Ascending aorta (tissue), 2 donors: ENCODE measurements at regions not wholly inside any gene's neighbourhood (a gene's known extent, or its start where the extent isn't known, plus 50 kb on each side); places are given as distances from the start of the nearest gene placed in this dataset.
"Not testable (repeated sequence)": the region's sequence is repeated elsewhere in the genome, so short reads cannot be mapped to it uniquely, and the experiment has no call there.

ENCODE experiments used
- DNase-seq, 2 donors: peaks; one replicate each; pipeline ENCODE4 v3.0.0-alpha.2; 2019; ENCODE audit warnings: low spot score in 2 of 2
- H3K27ac ChIP-seq, 2 donors: fragments of 200-600 bp; sonication (generic); one replicate each; pipeline ENCODE4 v1.5.1; 2016 to 2017; ENCODE audit warnings: mild to moderate bottlenecking in 1 of 2
- H3K27me3 ChIP-seq: fragments of 200-600 bp; sonication (generic); one replicate; pipeline ENCODE4 v1.5.1; 2017
- H3K36me3 ChIP-seq, 2 donors: fragments of 200-600 bp; sonication (generic); one replicate each; pipeline ENCODE4 v1.5.1; 2016
- H3K4me1 ChIP-seq, 2 donors: fragments of 200-600 bp; sonication (generic); one replicate each; pipeline ENCODE4 v1.5.1; 2016 to 2017; ENCODE audit warnings: mild to moderate bottlenecking in 1 of 2
- H3K4me3 ChIP-seq, 2 donors: fragments of 200-600 bp; sonication (generic); one replicate each; pipeline ENCODE4 v1.5.1; 2016 to 2017; ENCODE audit warnings: mild to moderate bottlenecking in 1 of 2
- H3K9me3 ChIP-seq, 2 donors: fragments of 200-600 bp; sonication (generic); one replicate each; pipeline ENCODE4 v1.5.1; 2016
- intact Hi-C: fragments of 100-400 bp; cut with DNase I; formaldehyde crosslinking; loops from one replicate; pipeline ENCODE4 v1.15.1; 2023
- TF ChIP-seq, protein P1 (sequence below), 3 experiments: fragments of 200-600 bp in 2 of 3; fragments of 450-650 bp in 1 of 3; sonication (generic) in 2 of 3; IDR thresholded peaks; one replicate each; pipeline ENCODE4 v1.5.1; 2016 to 2019; ENCODE audit warnings: antibody characterized with exemption in 3 of 3, mild to moderate bottlenecking in 1 of 3, moderate library complexity in 1 of 3

DNA sequence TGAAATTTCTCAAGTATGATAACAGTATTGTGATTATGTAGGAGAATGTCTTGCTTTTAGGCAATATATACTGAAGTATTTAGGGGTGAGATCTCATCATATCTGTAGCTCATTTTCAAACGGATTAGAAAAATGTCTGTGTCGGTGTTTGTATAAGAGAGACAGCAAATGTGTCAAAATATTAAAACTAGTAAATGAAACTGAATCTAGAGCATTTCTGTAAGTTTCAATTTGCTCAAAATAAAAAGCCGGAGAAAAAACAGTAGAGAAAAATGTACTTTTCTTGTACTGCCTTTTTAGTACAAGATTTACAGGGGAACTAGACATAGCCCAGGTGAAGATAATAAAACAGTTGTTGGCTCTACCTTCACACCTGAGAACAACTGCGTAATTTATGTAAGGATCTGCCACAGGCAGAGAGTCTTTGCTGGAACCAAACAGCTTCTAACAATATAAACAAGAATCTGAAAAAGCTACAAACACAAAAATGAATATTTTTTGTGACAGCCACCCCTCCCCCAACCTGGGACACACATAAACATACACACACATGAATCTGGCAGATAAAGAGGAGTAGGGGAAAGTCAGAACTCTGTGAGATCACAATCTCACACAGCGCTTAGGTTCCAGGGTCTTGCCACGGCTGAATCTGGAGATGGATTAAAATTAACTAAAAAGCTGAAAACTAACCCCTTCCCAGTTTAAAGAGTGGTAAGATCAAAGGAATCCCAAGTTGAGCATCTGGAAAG is 153.3 kb downstream of the AVL9 start:
- Histone ChIP-seq H3K36me3 (no peaks in the 10 kb centered on the region), H3K9me3 (no peaks in the 10 kb centered on the region), H3K4me3 (no peak overlapping the region), H3K4me1 (no peaks in the 10 kb centered on the region), H3K27ac (no peak overlapping the region), H3K27me3 (no peaks in the 10 kb centered on the region)
- TF ChIP-seq, protein P1, sequence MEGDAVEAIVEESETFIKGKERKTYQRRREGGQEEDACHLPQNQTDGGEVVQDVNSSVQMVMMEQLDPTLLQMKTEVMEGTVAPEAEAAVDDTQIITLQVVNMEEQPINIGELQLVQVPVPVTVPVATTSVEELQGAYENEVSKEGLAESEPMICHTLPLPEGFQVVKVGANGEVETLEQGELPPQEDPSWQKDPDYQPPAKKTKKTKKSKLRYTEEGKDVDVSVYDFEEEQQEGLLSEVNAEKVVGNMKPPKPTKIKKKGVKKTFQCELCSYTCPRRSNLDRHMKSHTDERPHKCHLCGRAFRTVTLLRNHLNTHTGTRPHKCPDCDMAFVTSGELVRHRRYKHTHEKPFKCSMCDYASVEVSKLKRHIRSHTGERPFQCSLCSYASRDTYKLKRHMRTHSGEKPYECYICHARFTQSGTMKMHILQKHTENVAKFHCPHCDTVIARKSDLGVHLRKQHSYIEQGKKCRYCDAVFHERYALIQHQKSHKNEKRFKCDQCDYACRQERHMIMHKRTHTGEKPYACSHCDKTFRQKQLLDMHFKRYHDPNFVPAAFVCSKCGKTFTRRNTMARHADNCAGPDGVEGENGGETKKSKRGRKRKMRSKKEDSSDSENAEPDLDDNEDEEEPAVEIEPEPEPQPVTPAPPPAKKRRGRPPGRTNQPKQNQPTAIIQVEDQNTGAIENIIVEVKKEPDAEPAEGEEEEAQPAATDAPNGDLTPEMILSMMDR (IDR thresholded peaks at IDR 0.05): no peak
- DNase-seq: no peak
- intact Hi-C loops: no loop called here

DNA sequence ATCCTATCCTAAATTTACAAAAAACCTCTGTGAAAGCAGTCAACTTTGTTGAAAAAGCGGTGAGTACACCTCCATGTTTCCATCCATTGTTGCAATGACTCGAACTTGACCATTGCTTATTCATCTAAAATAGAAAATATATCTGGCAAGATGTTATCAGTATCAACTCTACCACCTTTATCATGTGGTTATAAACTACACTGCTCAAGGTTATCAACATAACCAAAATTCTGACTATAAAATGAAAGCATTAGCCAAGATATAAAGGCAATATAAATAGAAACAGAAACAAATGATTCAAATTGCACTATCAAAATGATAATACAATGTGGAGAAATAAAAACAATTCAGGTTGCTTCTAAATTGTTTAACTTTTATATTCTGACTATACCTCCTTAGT is 150.0 kb downstream of the AVL9 start:
- H3K4me1 ChIP-seq, H3K4me3 ChIP-seq, DNase-seq, H3K36me3 ChIP-seq, H3K9me3 ChIP-seq, intact Hi-C loops, H3K27ac ChIP-seq, H3K27me3 ChIP-seq: not testable (repeated sequence)

DNA sequence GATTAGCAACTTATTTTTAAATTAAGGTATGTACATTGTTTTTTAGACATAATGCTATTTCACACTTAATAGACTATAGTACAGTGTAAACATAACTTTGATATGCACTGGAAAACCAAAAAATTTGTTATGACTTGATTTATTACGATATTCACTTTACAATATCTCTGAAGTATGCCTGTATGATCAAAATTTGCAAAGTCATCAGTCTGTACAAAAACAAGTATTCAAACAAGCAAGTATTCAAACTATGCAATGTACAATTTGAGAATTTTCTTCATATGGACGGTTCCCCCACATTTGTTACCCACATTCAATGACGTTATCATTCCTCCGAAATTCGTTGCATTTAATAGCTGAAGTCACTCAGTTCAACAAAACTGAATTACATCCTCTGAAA is 147.9 kb downstream of the AVL9 start:
- no peak for DNase-seq
- H3K9me3 ChIP-seq: no peaks in the 10 kb centered on the region
- H3K27me3 ChIP-seq: no peaks in the 10 kb centered on the region
- no peak overlapping the region for H3K4me3 ChIP-seq
- H3K4me1 ChIP-seq: no peaks in the 10 kb centered on the region
- TF ChIP-seq, protein P1 (IDR thresholded peaks at IDR 0.05): no peak
- intact Hi-C loops: no loop called here
- H3K36me3 ChIP-seq: no peaks in the 10 kb centered on the region
- no peak overlapping the region for H3K27ac ChIP-seq

DNA sequence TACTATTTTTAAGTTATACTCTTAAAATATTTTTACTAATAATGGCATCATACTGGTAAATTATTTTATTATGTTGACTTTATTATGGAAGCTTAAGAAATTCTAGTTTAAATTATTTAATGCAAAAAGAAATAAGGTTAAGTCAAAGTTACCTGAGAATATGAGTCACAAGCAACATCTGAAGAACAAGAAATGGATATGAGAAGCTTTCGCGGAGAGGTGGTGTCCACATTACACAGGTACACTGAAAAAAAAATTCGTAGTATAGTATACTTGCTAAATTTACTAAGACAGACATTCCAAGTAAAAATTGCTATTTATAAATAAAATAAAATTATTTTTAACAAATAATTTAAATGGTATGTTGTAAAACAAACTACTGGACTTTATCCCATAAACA is 143.8 kb downstream of the AVL9 start:
- H3K27me3 ChIP-seq: no peaks in the 10 kb centered on the region
- DNase-seq: no peak
- H3K36me3 ChIP-seq: no peaks in the 10 kb centered on the region
- no peaks in the 10 kb centered on the region for H3K9me3 ChIP-seq
- H3K27ac ChIP-seq: no peak overlapping the region
- TF ChIP-seq, protein P1 (IDR thresholded peaks at IDR 0.05): no peak
- H3K4me1 ChIP-seq: no peaks in the 10 kb centered on the region
- H3K4me3 ChIP-seq: no peak overlapping the region
- intact Hi-C loops: no loop called here

DNA sequence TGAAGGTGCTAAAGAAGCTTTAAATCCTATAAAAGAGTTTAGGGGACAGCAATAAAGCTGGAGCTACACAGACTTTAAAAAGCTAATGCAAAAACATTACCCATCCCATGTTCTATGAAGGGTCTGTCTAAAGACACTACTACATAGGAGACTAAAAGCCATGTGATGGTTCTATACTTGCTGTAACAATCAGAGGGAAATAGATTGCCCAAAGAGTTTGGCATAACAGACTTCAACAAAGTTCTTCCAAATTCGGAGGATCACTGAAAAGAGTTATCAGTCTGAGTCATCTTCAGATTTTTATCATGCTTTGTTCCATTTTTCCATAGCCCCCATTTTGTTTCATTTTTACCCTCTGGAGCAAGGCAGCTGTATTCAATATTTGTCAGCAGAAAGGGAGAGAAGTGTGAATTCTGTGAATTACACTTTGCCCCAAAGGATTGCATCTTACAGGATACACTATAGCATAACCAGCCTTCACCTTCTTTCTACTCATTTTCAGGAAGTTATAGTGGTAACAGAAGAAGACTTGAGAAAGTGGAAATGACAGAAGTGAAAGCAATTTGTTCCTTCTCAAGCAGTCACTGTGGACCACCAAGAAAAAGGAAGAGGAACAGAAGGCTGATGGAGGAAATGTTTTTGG is 143.3 kb downstream of the AVL9 start:
- H3K9me3 ChIP-seq, H3K4me3 ChIP-seq, DNase-seq, H3K27me3 ChIP-seq, H3K36me3 ChIP-seq, H3K4me1 ChIP-seq, intact Hi-C loops, H3K27ac ChIP-seq: not testable (repeated sequence)
